Keratinocyte (primary cell): ENCODE measurements at regions not wholly inside any gene's neighbourhood (a gene's known extent, or its start where the extent isn't known, plus 50 kb on each side); places are given as distances from the start of the nearest gene placed in this dataset.

ENCODE experiments used
- DNase-seq: peaks from one replicate; pipeline ENCODE4 v3.0.0-alpha.2; 2011; ENCODE audit warnings: low read depth, missing footprints, low spot score
- FAIRE-seq: peaks from 2 replicates; lab custom pipeline; 2011; peaks lifted over from hg19 to GRCh38; lab: Jason Lieb, UNC
- H2AFZ ChIP-seq: 2 replicates; pipeline ENCODE4 v1.6.0; 2012; ENCODE audit warnings: low read length, control low read depth, inconsistent platforms; ENCODE audit not compliant: control insufficient read depth
- H3K27ac ChIP-seq: 2 replicates; pipeline ENCODE4 v1.5.1; 2011; ENCODE audit warnings: low read length; ENCODE audit not compliant: control insufficient read depth, insufficient read depth
- H3K27me3 ChIP-seq: 3 replicates; pipeline ENCODE4 v1.6.0; 2011; ENCODE audit warnings: low read length; ENCODE audit not compliant: control insufficient read depth, insufficient read depth; ENCODE audit errors: extremely low read depth
- H3K36me3 ChIP-seq, 2 experiments: 2 replicates in 1 of 2; 3 replicates in 1 of 2; pipeline ENCODE4 v1.5.1; 2011; ENCODE audit warnings: low read length in 2 of 2, mild to moderate bottlenecking in 1 of 2; ENCODE audit not compliant: control insufficient read depth in 2 of 2, insufficient read depth in 2 of 2; ENCODE audit errors: extremely low read depth in 1 of 2
- H3K4me1 ChIP-seq: 3 replicates; pipeline ENCODE4 v1.5.1; 2011; ENCODE audit warnings: low read length; ENCODE audit not compliant: control insufficient read depth, insufficient read depth; ENCODE audit errors: extremely low read depth
- H3K4me2 ChIP-seq: 3 replicates; pipeline ENCODE4 v1.6.0; 2011; ENCODE audit warnings: low read depth, low read length; ENCODE audit not compliant: control insufficient read depth, insufficient read depth; ENCODE audit errors: extremely low read depth
- H3K4me3 ChIP-seq, 3 experiments: fragments of 200-600 bp in 1 of 3; sonication (generic) in 1 of 3; 2 replicates in 2 of 3; 3 replicates in 1 of 3; pipeline ENCODE4 v1.5.1; 2011 to 2016; ENCODE audit warnings: low read length in 3 of 3, mild to moderate bottlenecking in 3 of 3, control low read depth in 2 of 3, inconsistent platforms in 1 of 3, low read depth in 1 of 3, mixed read lengths in 1 of 3, mixed run types in 1 of 3, moderate library complexity in 1 of 3; ENCODE audit not compliant: control insufficient read depth in 2 of 3, insufficient read depth in 2 of 3; ENCODE audit errors: extremely low read depth in 1 of 3
- H3K79me2 ChIP-seq: 2 replicates; pipeline ENCODE4 v1.6.0; 2012; ENCODE audit warnings: low read length; ENCODE audit not compliant: control insufficient read depth, insufficient read depth
- H3K9ac ChIP-seq: 3 replicates; pipeline ENCODE4 v1.6.0; 2011; ENCODE audit warnings: low read length; ENCODE audit not compliant: control insufficient read depth, insufficient read depth; ENCODE audit errors: extremely low read depth
- H3K9me1 ChIP-seq: 3 replicates; pipeline ENCODE4 v1.6.0; 2011; ENCODE audit warnings: low read length; ENCODE audit not compliant: control insufficient read depth, insufficient read depth; ENCODE audit errors: extremely low read depth
- H3K9me3 ChIP-seq: 2 replicates; pipeline ENCODE4 v1.5.1; 2012; ENCODE audit warnings: low read depth, low read length; ENCODE audit not compliant: control insufficient read depth
- H4K20me1 ChIP-seq: 3 replicates; pipeline ENCODE4 v1.6.0; 2011; ENCODE audit warnings: low read length; ENCODE audit not compliant: control insufficient read depth, insufficient read depth; ENCODE audit errors: extremely low read depth
- CTCF ChIP-seq, 3 experiments: IDR thresholded peaks in 1 of 3; conservative IDR thresholded peaks in 1 of 3; optimal IDR thresholded peaks in 1 of 3; 2 replicates in 2 of 3; 3 replicates in 1 of 3; pipeline versions ENCODE3 to v1.5.1; 2011; ENCODE audit warnings: low read length in 3 of 3, mild to moderate bottlenecking in 3 of 3, moderate library complexity in 2 of 3, control low read depth in 1 of 3, inconsistent platforms in 1 of 3; ENCODE audit not compliant: insufficient read depth in 2 of 3; ENCODE audit errors: extremely low read depth in 1 of 3
- EZH2 ChIP-seq: IDR thresholded peaks from one replicate; pipeline ENCODE4 v1.6.1; 2012; ENCODE audit warnings: inconsistent platforms, mild to moderate bottlenecking, low read length, moderate library complexity
- dilution Hi-C: fragments of 300-500 bp; cut with MboI; formaldehyde crosslinking; loops from one replicate; pipeline ENCODE4 v1.7.0; 2020; ENCODE audit warnings: low sequenced_read_pairs; ENCODE audit not compliant: extremely low pct_ligation_motif_present

GRCh38 chr22:22155146-22155545 lies 89.4 kb upstream of the VPREB1 start:
- dilution Hi-C loops = no loop called here
- Histone ChIP-seq H3K4me3 (no peak overlapping the region), H2AFZ (no peak overlapping the region), H3K4me1 (no peaks in the 10 kb centered on the region), H3K9me3 (no peaks in the 10 kb centered on the region), H3K4me2 (no peak overlapping the region), H3K79me2 (no peaks in the 10 kb centered on the region), H3K9me1 (no peaks in the 10 kb centered on the region), H3K27me3 (peaks cover under 1% of the 10 kb centered on the region), H3K9ac (no peak overlapping the region), H4K20me1 (no peaks in the 10 kb centered on the region), H3K36me3 (no peaks in the 10 kb centered on the region), H3K27ac (no peak overlapping the region)
- FAIRE-seq (no peak), DNase-seq (no peak)
- TF ChIP-seq CTCF (optimal IDR thresholded peaks at IDR 0.05 in 1 of 3, IDR thresholded peaks at IDR 0.05 in 1 of 3, conservative IDR thresholded peaks at IDR 0.05 in 1 of 3; ENCODE audit: extremely low read depth in 1 of 3, insufficient read depth in 2 of 3, low read length in 3 of 3) = no peak
- TF ChIP-seq EZH2 = no peak

GRCh38 chr22:22154040-22154439 lies 90.5 kb upstream of the VPREB1 start:
- Histone ChIP-seq H3K9ac (no peak overlapping the region), H3K4me3 (no peak overlapping the region), H3K27me3 (peaks cover 5% of the 10 kb centered on the region), H2AFZ (no peak overlapping the region), H3K9me3 (no peaks in the 10 kb centered on the region), H3K4me1 (no peaks in the 10 kb centered on the region), H3K27ac (no peak overlapping the region), H3K9me1 (no peaks in the 10 kb centered on the region), H4K20me1 (no peaks in the 10 kb centered on the region), H3K79me2 (no peaks in the 10 kb centered on the region), H3K4me2 (no peak overlapping the region), H3K36me3 (no peaks in the 10 kb centered on the region)
- TF ChIP-seq EZH2 (no peak), CTCF (optimal IDR thresholded peaks at IDR 0.05 in 1 of 3, IDR thresholded peaks at IDR 0.05 in 1 of 3, conservative IDR thresholded peaks at IDR 0.05 in 1 of 3; ENCODE audit: extremely low read depth in 1 of 3, insufficient read depth in 2 of 3, low read length in 3 of 3) (no peak)
- FAIRE-seq (no peak), DNase-seq (no peak)
- dilution Hi-C loops = no loop called here
